ENCODE measurements at regions not wholly inside any gene's neighbourhood (a gene's known extent, or its start where the extent isn't known, plus 50 kb on each side); places are given as distances from the start of the nearest gene placed in this dataset.
A peak's percentile ranks its signal among the peaks of the same experiment; 100 is the strongest.

DNA sequence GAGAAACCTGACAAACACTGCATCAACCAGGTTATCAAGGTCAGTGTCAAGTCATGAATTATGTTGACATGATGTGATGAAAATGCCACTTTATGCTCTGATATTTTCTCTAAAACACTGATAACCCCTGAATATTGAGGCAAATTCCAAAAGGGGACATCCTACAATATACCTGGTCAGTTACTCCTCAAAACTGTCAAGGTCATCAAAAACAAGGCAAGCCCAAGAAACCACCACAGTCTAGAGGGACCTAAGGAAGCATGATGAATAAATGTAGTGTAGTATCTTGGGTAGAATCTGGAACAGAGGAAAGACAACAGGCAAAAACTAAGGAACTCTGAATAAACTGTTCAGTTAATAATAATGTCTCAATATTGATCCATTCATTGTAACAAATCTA, 275.3 kb upstream of the THRB start:
- DNase-seq (ENCODE audit: low read depth, low spot score): no peak
- in situ Hi-C loops (cut with HindIII; ENCODE audit: low pct_unique_long_range_greater_than_20kb, low sequenced_read_pairs): no loop called here

DNA sequence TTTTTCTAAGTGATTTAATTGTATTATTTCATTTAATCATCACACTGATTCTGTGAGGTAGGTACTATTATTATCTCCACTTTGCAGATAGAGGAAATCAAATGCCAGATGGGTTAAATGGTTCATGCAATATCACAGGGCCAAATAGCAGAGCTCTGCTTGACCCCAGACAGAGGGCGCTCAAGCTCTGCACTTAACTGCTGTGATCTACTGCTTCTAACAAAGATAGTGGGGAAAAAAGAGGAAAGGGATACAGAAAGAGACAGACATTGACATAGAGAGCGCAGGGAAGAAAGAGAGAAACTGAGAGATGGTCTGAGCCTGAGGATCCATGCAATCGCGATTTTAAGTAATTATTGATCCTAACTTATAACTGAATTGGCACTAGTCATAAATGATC, 279.1 kb upstream of the THRB start:
- in situ Hi-C loops (cut with HindIII; ENCODE audit: low pct_unique_long_range_greater_than_20kb, low sequenced_read_pairs): no loop called here
- DNase-seq (ENCODE audit: low read depth, low spot score): peak; percentile 82

DNA sequence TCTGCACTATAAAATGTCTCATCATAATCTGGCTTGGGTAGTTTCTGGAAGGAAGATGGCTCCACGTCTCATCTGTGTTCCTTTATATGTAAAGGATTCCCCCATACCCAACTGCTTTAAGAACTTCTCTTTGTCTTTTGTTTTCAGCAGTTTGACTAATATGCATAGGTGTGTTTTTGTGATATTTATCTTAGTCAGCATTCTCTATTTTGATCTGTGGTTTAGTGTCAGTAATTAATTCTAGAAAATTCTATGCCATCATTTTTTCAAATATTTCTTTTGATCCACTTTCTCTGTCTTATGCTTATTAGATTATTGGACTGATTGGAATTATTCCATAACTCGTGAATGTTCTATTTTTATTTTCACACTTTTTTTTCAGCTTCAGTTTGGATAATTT, 286.3 kb upstream of the THRB start:
- no peak for DNase-seq (ENCODE audit: low read depth, low spot score)
- in situ Hi-C loops (cut with HindIII; ENCODE audit: low pct_unique_long_range_greater_than_20kb, low sequenced_read_pairs): no loop called here

DNA sequence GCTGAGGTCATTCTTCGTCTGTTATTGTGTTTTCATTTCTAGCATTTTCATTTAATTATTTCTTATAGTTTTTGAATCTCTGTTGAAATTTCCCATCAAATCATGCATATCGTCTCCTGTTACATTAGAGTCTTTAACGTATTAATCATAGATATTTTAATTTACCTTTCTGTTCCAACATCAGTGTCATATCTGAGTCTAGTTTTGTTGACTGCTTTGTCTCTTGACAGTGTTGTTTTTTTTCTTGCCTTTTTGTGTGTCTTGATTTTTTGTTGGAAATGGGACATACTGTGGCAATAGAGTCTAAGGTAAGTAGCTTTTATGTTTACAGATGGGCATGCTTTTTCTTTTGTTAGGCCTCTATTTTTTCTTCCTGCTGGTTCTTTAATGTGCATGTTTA, 286.8 kb upstream of the THRB start:
- no peak for DNase-seq (ENCODE audit: low read depth, low spot score)
- in situ Hi-C loops (cut with HindIII; ENCODE audit: low pct_unique_long_range_greater_than_20kb, low sequenced_read_pairs): no loop called here

DNA sequence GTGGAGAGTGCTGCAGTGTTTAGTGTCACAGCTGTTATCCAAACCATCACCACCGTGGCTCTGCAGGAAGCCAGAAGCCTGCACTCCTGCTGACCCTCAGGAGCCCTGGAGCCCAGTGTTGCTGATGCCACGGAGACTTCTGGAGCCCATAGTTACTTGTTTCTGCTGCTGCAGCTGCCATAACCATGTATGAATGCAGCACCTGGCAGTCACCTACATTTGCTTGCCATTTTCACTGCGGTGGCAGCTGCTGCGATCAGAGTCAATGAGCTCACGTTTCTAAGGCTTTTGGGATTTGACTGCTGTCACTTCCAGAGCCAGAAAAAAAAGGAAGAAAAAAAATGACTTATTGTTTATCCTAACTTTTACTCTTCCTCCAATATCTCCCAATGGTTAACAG, 299.2 kb upstream of the THRB start:
- no peak for DNase-seq (ENCODE audit: low read depth, low spot score)
- in situ Hi-C loops (cut with HindIII; ENCODE audit: low pct_unique_long_range_greater_than_20kb, low sequenced_read_pairs): no loop called here

DNA sequence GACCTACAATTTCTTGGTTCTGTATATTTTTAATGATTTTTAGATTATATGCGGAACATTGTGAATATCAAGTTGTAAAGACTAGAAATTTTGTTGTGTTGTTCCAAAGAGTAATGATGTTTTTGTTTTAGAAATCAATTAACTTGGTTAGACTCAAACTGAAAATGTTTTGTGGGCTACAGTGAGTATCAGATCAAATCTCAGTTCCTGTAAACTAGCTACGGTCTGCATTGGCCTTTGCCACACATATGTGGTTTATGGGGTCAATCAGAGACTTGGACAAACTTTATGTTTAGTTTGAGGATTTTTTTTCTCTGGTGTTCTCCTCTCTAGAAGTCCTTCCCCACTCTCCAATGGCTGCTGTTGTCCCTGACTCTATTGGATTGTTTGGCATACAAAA, 308.0 kb upstream of the THRB start:
- DNase-seq (ENCODE audit: low read depth, low spot score): no peak
- in situ Hi-C loops (cut with HindIII; ENCODE audit: low pct_unique_long_range_greater_than_20kb, low sequenced_read_pairs): no loop called here

DNA sequence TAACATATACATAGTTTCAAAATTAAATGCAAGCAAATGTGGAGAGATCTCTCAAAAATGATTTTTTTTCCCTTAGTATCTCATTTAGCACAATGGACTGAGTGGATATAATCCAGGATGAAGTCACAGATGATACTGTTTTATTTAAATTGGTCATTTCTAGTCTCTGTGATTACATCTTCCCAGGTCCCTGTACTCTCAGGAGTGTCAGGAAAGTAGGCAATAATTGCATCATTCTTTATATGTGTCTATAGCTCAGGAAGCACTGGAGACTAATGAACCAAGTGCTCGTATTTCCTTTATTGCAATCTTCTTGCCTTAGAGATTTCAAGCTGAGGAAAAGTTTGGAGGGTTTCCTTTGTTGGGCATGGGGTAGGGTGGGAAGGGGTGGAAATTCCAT, 309.4 kb upstream of the THRB start:
- in situ Hi-C loops (cut with HindIII; ENCODE audit: low pct_unique_long_range_greater_than_20kb, low sequenced_read_pairs): no loop called here

DNA sequence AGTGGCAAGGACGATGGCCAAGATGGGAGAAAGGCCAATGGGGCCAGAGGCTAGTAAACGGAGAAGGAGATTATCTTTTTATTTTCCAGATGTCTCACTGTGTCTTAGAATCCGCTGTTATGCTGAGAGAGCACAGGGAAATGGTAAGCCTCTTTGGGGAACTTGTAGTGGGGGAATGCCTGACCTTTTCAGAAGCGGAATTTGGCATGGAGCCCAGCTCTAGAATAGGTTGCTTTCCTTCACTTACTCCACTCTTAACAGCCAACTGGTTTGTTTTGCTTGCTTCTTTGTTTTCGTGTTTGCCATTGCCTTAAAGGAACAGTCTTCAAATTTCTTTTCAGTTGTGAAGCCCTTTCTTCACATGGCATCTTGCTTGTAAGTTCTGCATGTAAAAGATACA, 316.2 kb upstream of the THRB start:
- in situ Hi-C loops (cut with HindIII; ENCODE audit: low pct_unique_long_range_greater_than_20kb, low sequenced_read_pairs): no loop called here
- DNase-seq (ENCODE audit: low read depth, low spot score): peak; percentile 67

More for the DNA sequence above, 309.4 kb upstream of the THRB start:
- DNase-seq (ENCODE audit: low read depth, low spot score): no peak

DNA sequence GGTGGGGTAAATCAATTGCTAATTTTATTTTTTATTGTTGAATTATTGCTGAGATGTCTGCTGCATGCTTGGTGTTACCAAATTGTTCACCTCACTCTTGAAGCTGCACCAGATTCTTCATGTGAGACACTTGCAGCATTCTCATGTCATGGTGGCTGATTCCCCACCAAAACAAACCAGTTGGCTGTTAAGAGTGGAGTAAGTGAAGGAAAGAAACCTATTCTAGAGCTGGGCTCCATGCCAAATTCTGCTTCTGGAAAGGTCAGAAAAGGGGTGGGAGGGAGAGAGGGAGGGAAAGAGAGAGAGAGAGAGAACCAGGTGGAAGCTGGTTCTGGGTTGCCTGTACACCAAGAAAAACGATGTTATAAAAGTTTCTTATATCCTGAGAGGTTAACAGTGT, 317.5 kb upstream of the THRB start:
- in situ Hi-C loops (cut with HindIII; ENCODE audit: low pct_unique_long_range_greater_than_20kb, low sequenced_read_pairs): no loop called here
- DNase-seq (ENCODE audit: low read depth, low spot score): peak; percentile 13

DNA sequence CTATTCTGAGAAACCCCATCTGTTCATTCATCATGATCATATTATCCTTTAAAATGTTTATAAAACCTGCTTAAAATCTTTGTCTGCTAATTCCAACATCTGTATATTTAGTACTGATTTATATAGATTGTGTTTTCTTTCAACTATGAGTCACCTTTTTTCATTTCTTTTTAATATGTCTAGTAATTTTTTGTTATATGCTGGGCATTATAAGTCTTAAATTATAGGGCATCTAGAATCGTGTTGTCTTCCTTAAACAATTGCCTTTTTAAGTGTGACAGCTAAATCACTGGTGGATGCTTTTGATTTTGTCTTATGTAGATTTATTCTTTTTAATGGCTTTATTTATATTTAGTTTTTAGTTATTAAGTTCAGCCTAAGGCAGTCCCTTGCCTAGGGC, 323.4 kb upstream of the THRB start:
- no peak for DNase-seq (ENCODE audit: low read depth, low spot score)
- in situ Hi-C loops (cut with HindIII; ENCODE audit: low pct_unique_long_range_greater_than_20kb, low sequenced_read_pairs): no loop called here

DNA sequence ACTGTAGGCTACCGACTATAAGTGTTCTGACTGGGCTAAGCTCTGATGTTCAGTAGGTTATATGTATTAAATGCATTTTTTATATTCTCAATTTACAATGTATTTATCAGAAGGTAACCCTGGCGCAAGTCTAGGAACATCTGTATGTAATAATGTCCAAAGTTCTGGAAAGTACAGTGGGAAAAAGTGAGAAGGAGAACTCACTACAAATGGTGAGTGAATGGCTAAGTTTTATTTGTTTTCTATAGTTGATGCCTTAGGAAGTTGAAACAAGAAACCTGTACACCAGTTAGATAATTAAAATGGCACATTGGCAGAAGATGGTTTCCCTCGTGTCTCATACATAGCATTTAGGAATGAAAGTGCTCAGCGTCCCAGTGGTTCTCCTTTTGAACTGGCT, 333.4 kb upstream of the THRB start:
- no peak for DNase-seq (ENCODE audit: low read depth, low spot score)
- in situ Hi-C loops (cut with HindIII; ENCODE audit: low pct_unique_long_range_greater_than_20kb, low sequenced_read_pairs): no loop called here

DNA sequence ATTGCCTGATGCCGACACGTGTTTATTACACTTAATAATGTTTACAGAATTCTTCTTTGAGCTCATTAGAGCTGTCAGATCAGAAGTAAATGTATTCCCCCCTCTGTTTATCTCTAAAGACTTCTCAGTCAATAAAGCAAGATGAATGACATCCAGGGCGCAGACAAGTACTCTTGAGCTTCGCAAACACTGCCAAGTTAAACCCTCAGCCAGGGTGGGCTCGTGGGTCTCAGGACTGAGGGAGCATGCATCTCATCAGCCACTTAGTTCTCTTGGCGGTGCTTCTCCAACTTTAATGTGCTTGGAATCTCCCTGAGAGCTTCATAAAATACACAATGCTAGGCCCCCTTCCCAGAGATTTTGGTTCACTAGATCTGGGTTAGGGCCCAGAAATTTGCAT, 333.9 kb upstream of the THRB start:
- in situ Hi-C loops (cut with HindIII; ENCODE audit: low pct_unique_long_range_greater_than_20kb, low sequenced_read_pairs): no loop called here

DNA sequence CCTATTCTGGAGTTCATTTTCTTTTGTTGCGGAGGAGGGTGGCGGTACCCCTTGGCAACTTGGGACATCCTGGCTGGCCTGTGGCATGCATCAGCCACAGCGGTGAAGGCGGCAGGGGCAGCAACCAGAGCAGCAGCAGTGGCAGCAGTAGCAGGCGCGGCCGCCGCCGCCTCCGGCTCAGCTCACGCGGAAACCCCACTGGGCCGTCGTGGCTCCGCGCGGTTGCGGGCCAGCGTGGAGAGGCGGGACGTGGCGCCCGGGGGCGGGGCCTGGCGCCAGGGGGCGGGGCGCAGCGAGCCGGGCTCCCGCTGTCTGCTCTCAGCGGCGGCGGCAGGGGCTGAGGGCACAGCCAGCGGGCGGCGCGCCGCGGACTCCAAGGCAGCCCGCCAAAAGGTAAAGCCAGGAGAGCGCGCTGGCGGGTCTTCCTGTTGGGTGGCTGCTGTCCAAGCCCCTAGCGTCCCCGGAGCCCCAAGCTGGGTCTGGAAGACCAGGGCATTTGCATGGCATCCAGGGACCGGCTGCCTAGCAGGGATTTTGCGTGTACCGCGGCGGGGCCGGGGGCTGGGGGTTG, 334.4 kb upstream of the THRB start:
- in situ Hi-C loops (cut with HindIII; ENCODE audit: low pct_unique_long_range_greater_than_20kb, low sequenced_read_pairs): no loop called here

More for the DNA sequence above, 333.9 kb upstream of the THRB start:
- no peak for DNase-seq (ENCODE audit: low read depth, low spot score)

DNA sequence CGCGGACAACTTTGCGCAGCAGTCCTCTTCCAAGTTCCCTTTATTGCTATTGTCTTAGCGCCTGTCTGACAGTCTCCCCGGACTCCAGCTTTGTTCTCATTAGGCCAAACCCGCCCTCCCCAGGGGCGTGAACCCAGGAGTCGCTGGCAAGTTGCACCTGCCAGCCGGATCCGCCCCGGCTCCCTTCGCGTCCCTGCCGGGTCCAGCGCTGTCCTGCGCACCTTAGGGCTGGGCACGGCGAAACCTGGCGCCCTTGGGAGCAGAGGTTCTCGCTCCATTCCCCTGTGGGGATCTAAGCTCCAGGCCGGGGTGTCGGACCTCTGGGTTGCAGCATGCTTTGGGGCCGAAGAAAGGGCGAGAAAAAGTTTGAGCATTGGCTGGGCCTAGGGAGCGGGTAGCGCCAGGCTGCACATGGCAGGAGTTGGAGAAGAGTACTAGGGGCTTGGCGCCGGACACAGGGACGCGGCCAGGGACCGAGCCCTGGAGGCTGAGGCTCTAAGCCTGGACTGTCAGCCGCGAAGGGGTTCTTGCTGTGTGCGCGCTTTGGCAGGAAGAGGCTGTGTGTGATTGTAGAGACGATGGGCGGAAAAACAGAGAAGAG, 335.1 kb upstream of the THRB start:
- DNase-seq (ENCODE audit: low read depth, low spot score): no peak
- in situ Hi-C loops (cut with HindIII; ENCODE audit: low pct_unique_long_range_greater_than_20kb, low sequenced_read_pairs): no loop called here

More for the DNA sequence above, 334.4 kb upstream of the THRB start:
- peak; percentile 15 for DNase-seq (ENCODE audit: low read depth, low spot score)

DNA sequence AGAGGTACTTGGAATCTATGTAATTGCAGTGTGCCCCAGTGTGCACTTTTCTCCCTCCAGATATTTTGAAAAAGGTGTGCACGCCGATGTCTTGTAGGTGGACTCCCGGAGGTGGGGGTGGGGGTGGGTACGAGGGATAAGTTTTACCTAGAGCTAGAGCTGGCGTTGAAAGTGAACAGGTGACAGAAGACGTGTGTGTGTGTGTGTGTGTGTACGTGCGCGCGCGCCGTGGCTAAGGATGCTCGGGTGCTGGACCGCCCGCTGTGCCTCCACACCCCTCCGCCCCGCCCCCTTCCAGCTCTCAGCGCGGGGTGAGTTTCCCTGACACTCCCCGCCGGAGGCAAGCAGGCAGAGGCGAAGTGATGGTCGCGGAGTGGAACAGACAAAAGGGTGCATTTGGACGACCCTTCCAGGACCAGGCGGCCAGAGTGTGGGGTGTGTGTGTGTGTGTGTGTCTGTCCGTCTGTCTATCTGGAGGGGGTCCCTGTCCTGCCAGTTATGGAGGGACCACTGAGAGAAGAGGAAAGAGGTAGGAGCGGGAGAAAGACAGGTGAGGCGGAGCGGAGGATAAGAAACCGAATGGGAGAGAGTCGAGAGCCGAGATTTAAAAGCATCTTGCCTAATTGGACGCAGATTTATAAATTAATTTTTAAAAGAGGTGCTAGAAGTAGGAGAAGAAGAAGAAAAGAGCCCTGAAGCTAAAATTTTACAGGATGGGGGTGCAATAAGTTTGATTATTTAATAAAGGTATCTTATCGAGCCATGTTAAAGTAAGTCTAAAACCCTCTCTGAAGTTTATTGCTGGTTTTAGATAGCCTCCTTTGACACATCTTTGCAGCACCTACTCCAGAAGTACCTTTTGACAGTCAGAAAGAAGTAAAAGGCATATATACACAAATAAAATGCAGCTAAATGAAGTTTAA, 335.8 kb upstream of the THRB start:
- in situ Hi-C loops (cut with HindIII; ENCODE audit: low pct_unique_long_range_greater_than_20kb, low sequenced_read_pairs): no loop called here
- DNase-seq (ENCODE audit: low read depth, low spot score): no peak

DNA sequence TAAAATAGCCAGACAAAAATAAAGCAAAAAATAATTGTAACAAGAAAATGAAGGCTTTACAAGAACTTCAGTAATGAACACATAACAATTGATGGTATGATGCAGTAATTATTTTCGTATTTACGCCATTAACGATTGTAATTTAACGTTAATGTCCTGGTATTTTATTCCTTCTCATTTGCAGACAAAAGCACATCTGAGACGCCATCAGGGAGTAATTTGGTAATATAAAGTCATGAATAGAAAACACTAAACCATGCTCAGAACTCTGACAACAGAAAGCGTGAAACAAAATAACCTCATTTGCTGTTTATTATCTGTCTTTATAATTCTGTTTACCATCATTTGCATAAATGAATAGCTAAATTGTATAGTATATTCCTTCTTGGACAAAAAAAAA, 336.6 kb upstream of the THRB start:
- DNase-seq (ENCODE audit: low read depth, low spot score): no peak
- in situ Hi-C loops (cut with HindIII; ENCODE audit: low pct_unique_long_range_greater_than_20kb, low sequenced_read_pairs): no loop called here

DNA sequence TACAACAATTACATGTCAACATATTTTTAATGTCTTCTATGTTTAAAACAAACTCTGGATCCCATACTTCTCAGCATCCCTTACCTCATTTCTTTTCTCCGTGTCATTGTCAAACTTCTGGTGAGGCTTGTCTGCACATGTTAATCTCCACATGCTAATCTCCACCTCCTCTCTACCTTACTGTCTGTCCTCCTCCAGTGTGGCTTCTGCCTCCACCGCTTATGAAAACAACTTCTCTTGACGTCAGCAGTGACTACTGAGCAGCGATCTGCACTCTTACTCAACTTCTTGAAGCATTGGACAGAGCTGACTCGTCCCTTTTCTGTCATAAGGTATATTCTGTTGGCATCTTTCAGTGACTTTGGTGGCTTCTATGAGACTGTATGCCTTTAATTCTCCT, 338.2 kb upstream of the THRB start:
- in situ Hi-C loops (cut with HindIII; ENCODE audit: low pct_unique_long_range_greater_than_20kb, low sequenced_read_pairs): no loop called here
- peak; percentile 36 for DNase-seq (ENCODE audit: low read depth, low spot score)

DNA sequence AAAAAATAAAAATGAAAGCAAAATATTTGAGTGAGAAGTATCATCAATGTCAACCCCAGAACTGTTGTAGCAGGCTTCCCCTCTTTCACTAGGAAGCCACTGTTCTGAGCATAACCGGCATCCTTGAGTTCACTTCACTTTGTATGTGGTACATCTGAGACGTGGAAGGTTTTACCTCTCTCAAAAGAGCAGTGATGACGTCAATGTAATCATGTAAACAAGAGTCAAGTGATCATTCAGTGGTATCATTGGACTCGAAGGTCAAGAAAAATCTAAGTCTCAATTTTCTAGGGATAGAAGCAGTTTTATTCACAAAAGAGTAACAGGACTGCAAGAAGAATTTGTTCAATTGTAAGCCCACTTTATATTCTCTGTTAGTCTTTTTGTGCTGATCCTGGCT, 339.8 kb upstream of the THRB start:
- in situ Hi-C loops (cut with HindIII; ENCODE audit: low pct_unique_long_range_greater_than_20kb, low sequenced_read_pairs): no loop called here
- peak; percentile 60 for DNase-seq (ENCODE audit: low read depth, low spot score)

DNA sequence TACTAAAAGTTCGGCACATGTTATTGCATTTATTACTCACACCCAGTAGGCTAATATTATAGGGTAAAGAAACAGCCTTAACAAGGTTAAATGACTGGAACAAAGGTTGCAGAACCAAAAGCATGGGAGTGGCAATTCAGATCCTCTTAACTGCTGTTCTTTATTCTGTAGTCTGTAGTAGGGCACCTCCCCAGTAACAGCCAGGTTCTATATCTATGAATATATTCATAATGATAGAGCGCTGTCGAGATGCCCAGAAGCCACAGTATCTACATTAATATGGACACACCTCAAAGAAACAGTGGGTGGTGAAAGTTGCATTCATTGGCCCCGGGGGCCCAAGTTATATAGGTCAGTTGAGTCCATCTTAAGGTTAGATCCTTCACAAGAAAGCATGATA, 340.9 kb upstream of the THRB start:
- DNase-seq (ENCODE audit: low read depth, low spot score): no peak
- in situ Hi-C loops (cut with HindIII; ENCODE audit: low pct_unique_long_range_greater_than_20kb, low sequenced_read_pairs): no loop called here

Measured in SK-MEL-5 (cell line).